Naive thymus-derived CD4-positive, alpha-beta T cell (primary cell): ENCODE measurements at regions not wholly inside any gene's neighbourhood (a gene's known extent, or its start where the extent isn't known, plus 50 kb on each side); places are given as distances from the start of the nearest gene placed in this dataset.

Source experiments
- ATAC-seq: fragments of 150-1000 bp; cut with Tn5 transposase; 2 replicates; pipeline ENCODE4 v1.10.0; 2021; ENCODE audit warnings: mild to moderate bottlenecking, moderate library complexity
- CTCF ChIA-PET: fragments of 350-600 bp; sonication (Branson Sonifier 250); formaldehyde crosslinking; loops from one replicate; lab custom pipeline; 2021; ENCODE audit warnings: antibody characterized with exemption; lab: Charles Lee
- POLR2A ChIA-PET: fragments of 350-600 bp; sonication (Branson Sonifier 250); formaldehyde crosslinking; loops from one replicate; lab custom pipeline; 2021; ENCODE audit warnings: antibody characterized with exemption, inconsistent platforms; lab: Charles Lee
- DNase-seq, 9 donors: peaks; one replicate each; pipeline versions ENCODE4 v3.0.0 to v3.0.0-alpha.2; 2020 to 2022; ENCODE audit warnings: mixed read lengths in 1 of 9
- H3K27ac ChIP-seq: one replicate; pipeline ENCODE4 v1.7.0; 2013; ENCODE audit warnings: mild to moderate bottlenecking, low read depth, low read length, moderate library complexity
- H3K27me3 ChIP-seq, 2 donors: one replicate each; pipeline ENCODE4 v1.7.0; 2013; ENCODE audit warnings: low read length in 2 of 2, mild to moderate bottlenecking in 2 of 2, moderate library complexity in 2 of 2; ENCODE audit not compliant: control insufficient read depth in 2 of 2, insufficient read depth in 2 of 2
- H3K36me3 ChIP-seq, 3 experiments: 1 replicate in 2 of 3; 2 replicates in 1 of 3; pipeline ENCODE4 v1.7.0; 2013; ENCODE audit warnings: low read length in 3 of 3, mild to moderate bottlenecking in 3 of 3, moderate library complexity in 1 of 3; ENCODE audit not compliant: insufficient read depth in 3 of 3, control insufficient read depth in 2 of 3
- H3K4me1 ChIP-seq, 2 donors: one replicate each; pipeline ENCODE4 v1.7.0; 2013; ENCODE audit warnings: low read length in 2 of 2, mild to moderate bottlenecking in 2 of 2, moderate library complexity in 1 of 2; ENCODE audit not compliant: control insufficient read depth in 2 of 2, insufficient read depth in 2 of 2
- H3K4me3 ChIP-seq: 2 replicates; pipeline ENCODE4 v1.7.0; 2013; ENCODE audit warnings: mild to moderate bottlenecking, low read length
- H3K9me3 ChIP-seq, 3 experiments: 1 replicate in 2 of 3; 2 replicates in 1 of 3; pipeline ENCODE4 v1.7.0; 2013; ENCODE audit warnings: low read length in 3 of 3; ENCODE audit not compliant: control insufficient read depth in 2 of 3
- H3K27ac Mint-ChIP-seq, 9 donors: one replicate each; pipeline ENCODE4 v1.8.0; 2020 to 2022; ENCODE audit warnings: mixed read lengths in 9 of 9, mild to moderate bottlenecking in 8 of 9, moderate library complexity in 5 of 9, inconsistent platforms in 2 of 9
- H3K27me3 Mint-ChIP-seq, 5 donors: one replicate each; pipeline ENCODE4 v1.8.0; 2021 to 2022; ENCODE audit warnings: mixed read lengths in 5 of 5, mild to moderate bottlenecking in 1 of 5
- H3K36me3 Mint-ChIP-seq, 5 donors: one replicate each; pipeline ENCODE4 v1.8.0; 2020 to 2022; ENCODE audit warnings: mixed read lengths in 5 of 5, mild to moderate bottlenecking in 3 of 5, inconsistent platforms in 1 of 5
- H3K4me1 Mint-ChIP-seq, 7 donors: one replicate each; pipeline ENCODE4 v1.8.0; 2020 to 2022; ENCODE audit warnings: mixed read lengths in 7 of 7, mild to moderate bottlenecking in 3 of 7, inconsistent platforms in 1 of 7
- H3K4me3 Mint-ChIP-seq, 10 donors: one replicate each; pipeline ENCODE4 v1.8.0; 2020 to 2022; ENCODE audit warnings: mild to moderate bottlenecking in 10 of 10, mixed read lengths in 10 of 10, moderate library complexity in 6 of 10, inconsistent platforms in 2 of 10
- H3K9me3 Mint-ChIP-seq, 11 donors: one replicate each; pipeline ENCODE4 v1.8.0; 2020 to 2022; ENCODE audit warnings: mixed read lengths in 11 of 11, mild to moderate bottlenecking in 4 of 11, inconsistent platforms in 1 of 11, moderate library complexity in 1 of 11
- intact Hi-C, 2 donors: fragments of 100-400 bp; cut with micrococcal nuclease; formaldehyde crosslinking; loops; one replicate each; pipeline ENCODE4 v1.15.1; 2023

DNA sequence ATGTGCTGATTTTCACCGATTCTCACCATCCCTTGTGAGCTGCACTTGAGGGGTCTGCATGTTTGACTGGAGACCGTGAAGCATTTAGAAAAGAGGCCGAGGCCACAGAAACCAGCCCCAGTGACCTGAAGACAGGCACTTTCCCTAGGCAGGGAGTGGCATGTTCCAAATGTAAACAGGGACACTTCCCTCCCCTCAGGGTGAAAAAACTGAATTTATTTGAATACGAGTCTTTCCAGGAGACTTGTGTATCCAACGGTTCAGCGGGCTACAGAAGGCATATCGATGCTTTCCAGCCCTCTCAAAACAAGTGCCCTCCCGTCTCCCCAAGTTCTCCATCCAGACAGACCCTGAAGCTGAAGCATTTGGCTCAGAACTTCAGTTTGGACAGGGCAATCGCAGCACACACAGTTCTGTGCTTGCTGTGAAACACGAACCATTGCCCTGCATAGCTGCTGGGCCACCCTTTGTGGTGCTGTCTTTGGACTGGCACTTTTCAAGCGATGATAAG lies 106.1 kb downstream of the ZIC5 start:
- H3K4me1 Mint-ChIP-seq = peaks cover 0 to 1% (median 0%) of the 10 kb centered on the region in 7 donors
- no peaks in the 10 kb centered on the region for H3K9me3 Mint-ChIP-seq
- H3K27me3 ChIP-seq = no peaks in the 10 kb centered on the region
- ATAC-seq = no peak
- no peaks in the 10 kb centered on the region for H3K36me3 ChIP-seq
- H3K4me3 Mint-ChIP-seq = no peak overlapping the region
- CTCF ChIA-PET = no interaction called here
- H3K27ac Mint-ChIP-seq = no peak overlapping the region
- no peaks in the 10 kb centered on the region for H3K9me3 ChIP-seq
- DNase-seq = no peak
- peaks cover 0 to 28% (median 0%) of the 10 kb centered on the region in 5 donors for H3K27me3 Mint-ChIP-seq
- no peak overlapping the region for H3K4me3 ChIP-seq
- peaks cover 0 to 55% (median 34%) of the 10 kb centered on the region in 5 donors for H3K36me3 Mint-ChIP-seq
- intact Hi-C loops = no loop called here
- no peak overlapping the region for H3K27ac ChIP-seq
- no peaks in the 10 kb centered on the region for H3K4me1 ChIP-seq
- POLR2A ChIA-PET = no interaction called here

- H3K4me1 ChIP-seq = peaks cover 0 to 6% of the 10 kb centered on the region in 2 donors
- ATAC-seq (no peak), DNase-seq (no peak)
- H3K27ac ChIP-seq = no peak overlapping the region
- Mint-ChIP-seq H3K9me3 (no peaks in the 10 kb centered on the region), H3K36me3 (peaks cover 0 to 59% (median 34%) of the 10 kb centered on the region in 5 donors), H3K4me3 (no peak overlapping the region), H3K27me3 (peaks cover 0 to 33% (median 0%) of the 10 kb centered on the region in 5 donors), H3K4me1 (peaks cover 0 to 6% (median 3%) of the 10 kb centered on the region in 7 donors), H3K27ac (no peak overlapping the region)
- no peaks in the 10 kb centered on the region for H3K36me3 ChIP-seq
- POLR2A ChIA-PET = no interaction called here
- intact Hi-C loops = no loop called here
- no peaks in the 10 kb centered on the region for H3K9me3 ChIP-seq
- CTCF ChIA-PET = no interaction called here
- H3K4me3 ChIP-seq = no peak overlapping the region
- no peaks in the 10 kb centered on the region for H3K27me3 ChIP-seq
These were observed 107.0 kb downstream of the ZIC5 start for GRCh38 chr13:99864627-99864990.

GRCh38 chr13:99863789-99864626 lies 107.6 kb downstream of the ZIC5 start:
- Histone ChIP-seq H3K27ac (no peak overlapping the region), H3K27me3 (no peaks in the 10 kb centered on the region), H3K4me1 (peaks cover 0 to 6% of the 10 kb centered on the region in 2 donors), H3K4me3 (no peak overlapping the region), H3K36me3 (no peaks in the 10 kb centered on the region), H3K9me3 (no peaks in the 10 kb centered on the region)
- peaks cover 0 to 64% (median 36%) of the 10 kb centered on the region in 5 donors for H3K36me3 Mint-ChIP-seq
- H3K4me1 Mint-ChIP-seq = peaks cover 0 to 9% (median 9%) of the 10 kb centered on the region in 7 donors
- H3K27ac Mint-ChIP-seq = no peak overlapping the region
- no peaks in the 10 kb centered on the region for H3K9me3 Mint-ChIP-seq
- no peak overlapping the region for H3K4me3 Mint-ChIP-seq
- no peak for DNase-seq
- peaks cover 0 to 39% (median 0%) of the 10 kb centered on the region in 5 donors for H3K27me3 Mint-ChIP-seq
- intact Hi-C loops = no loop called here
- ATAC-seq = no peak
- POLR2A ChIA-PET = no interaction called here
- CTCF ChIA-PET = no interaction called here

- DNase-seq (no peak), ATAC-seq (no peak)
- H3K36me3 ChIP-seq = no peaks in the 10 kb centered on the region
- H3K4me1 ChIP-seq = peaks cover 0 to 6% of the 10 kb centered on the region in 2 donors
- intact Hi-C loops = no loop called here
- H3K9me3 ChIP-seq = no peaks in the 10 kb centered on the region
- no peak overlapping the region for H3K4me3 ChIP-seq
- CTCF ChIA-PET = no interaction called here
- H3K27me3 ChIP-seq = no peaks in the 10 kb centered on the region
- Mint-ChIP-seq H3K9me3 (no peaks in the 10 kb centered on the region), H3K4me1 (peaks cover 0 to 15% (median 9%) of the 10 kb centered on the region in 7 donors), H3K27ac (no peak overlapping the region), H3K36me3 (peaks cover 0 to 63% (median 46%) of the 10 kb centered on the region in 5 donors), H3K4me3 (no peak overlapping the region), H3K27me3 (peaks cover 0 to 45% (median 0%) of the 10 kb centered on the region in 5 donors)
- POLR2A ChIA-PET = no interaction called here
- no peak overlapping the region for H3K27ac ChIP-seq
These were observed 109.3 kb downstream of the ZIC5 start for GRCh38 chr13:99862244-99862643.

GRCh38 chr13:99861771-99862170 lies 109.8 kb downstream of the ZIC5 start:
- Histone ChIP-seq H3K27me3 (no peaks in the 10 kb centered on the region), H3K4me3 (no peak overlapping the region), H3K9me3 (no peaks in the 10 kb centered on the region), H3K27ac (no peak overlapping the region), H3K4me1 (peaks cover 0 to 6% of the 10 kb centered on the region in 2 donors), H3K36me3 (no peaks in the 10 kb centered on the region)
- POLR2A ChIA-PET = no interaction called here
- peaks cover 0 to 44% (median 0%) of the 10 kb centered on the region in 5 donors for H3K27me3 Mint-ChIP-seq
- H3K36me3 Mint-ChIP-seq = peaks cover 0 to 58% (median 42%) of the 10 kb centered on the region in 5 donors
- no peak overlapping the region for H3K27ac Mint-ChIP-seq
- H3K9me3 Mint-ChIP-seq = no peaks in the 10 kb centered on the region
- no peak for DNase-seq
- no peak overlapping the region for H3K4me3 Mint-ChIP-seq
- H3K4me1 Mint-ChIP-seq = peaks cover 0 to 15% (median 9%) of the 10 kb centered on the region in 7 donors
- intact Hi-C loops = no loop called here
- CTCF ChIA-PET = no interaction called here
- no peak for ATAC-seq

- Mint-ChIP-seq H3K4me1 (peaks cover 0 to 15% (median 9%) of the 10 kb centered on the region in 7 donors), H3K36me3 (peaks cover 0 to 53% (median 32%) of the 10 kb centered on the region in 5 donors), H3K9me3 (no peaks in the 10 kb centered on the region), H3K27ac (no peak overlapping the region), H3K4me3 (no peak overlapping the region), H3K27me3 (peaks cover 0 to 42% (median 0%) of the 10 kb centered on the region in 5 donors)
- DNase-seq = no peak
- CTCF ChIA-PET = no interaction called here
- intact Hi-C loops = no loop called here
- no peak for ATAC-seq
- Histone ChIP-seq H3K36me3 (no peaks in the 10 kb centered on the region), H3K27ac (no peak overlapping the region), H3K4me3 (no peak overlapping the region), H3K4me1 (peaks cover 0 to 6% of the 10 kb centered on the region in 2 donors), H3K9me3 (no peaks in the 10 kb centered on the region), H3K27me3 (no peaks in the 10 kb centered on the region)
- POLR2A ChIA-PET = no interaction called here
These were observed 110.8 kb downstream of the ZIC5 start for GRCh38 chr13:99860745-99861144.
